Heart left ventricle (tissue), 16 donors: ENCODE measurements at regions not wholly inside any gene's neighbourhood (a gene's known extent, or its start where the extent isn't known, plus 50 kb on each side); places are given as distances from the start of the nearest gene placed in this dataset.
A peak's percentile ranks its signal among the peaks of the same experiment; 100 is the strongest.
"Not testable (repeated sequence)": the region's sequence is repeated elsewhere in the genome, so short reads cannot be mapped to it uniquely, and the experiment has no call there.

ENCODE experiments used
- ATAC-seq, 4 donors: fragments of 200-7000 bp; cut with Tn5 transposase; one replicate each; pipeline ENCODE4 v1.9.1; 2020 to 2022; ENCODE audit warnings: moderate library complexity in 4 of 4, mild to moderate bottlenecking in 3 of 4, moderate number of reproducible peaks in 1 of 4
- DNase-seq, 5 donors: peaks; one replicate each; pipeline ENCODE4 v3.0.0-alpha.2; 2020
- H3K27ac ChIP-seq, 12 donors: fragments of 200-600 bp; sonication (generic) in 4 of 12; one replicate each; pipeline versions ENCODE4 v1.5.0 to v1.8.0; 2016 to 2022; ENCODE audit warnings: mild to moderate bottlenecking in 2 of 12
- H3K27me3 ChIP-seq, 9 donors: fragments of 200-600 bp; sonication (generic) in 2 of 9; one replicate each; pipeline versions ENCODE4 v1.5.1 to v1.8.0; 2016 to 2022; ENCODE audit warnings: mild to moderate bottlenecking in 3 of 9
- H3K36me3 ChIP-seq, 9 donors: fragments of 200-600 bp; sonication (generic) in 2 of 9; one replicate each; pipeline versions ENCODE4 v1.5.0 to v1.8.0; 2018 to 2022; ENCODE audit warnings: mild to moderate bottlenecking in 2 of 9
- H3K4me1 ChIP-seq, 12 donors: fragments of 200-600 bp; sonication (generic) in 4 of 12; one replicate each; pipeline versions ENCODE4 v1.5.0 to v1.8.0; 2016 to 2022; ENCODE audit warnings: mild to moderate bottlenecking in 3 of 12
- H3K4me3 ChIP-seq, 12 donors: fragments of 200-600 bp; sonication (generic) in 4 of 12; one replicate each; pipeline versions ENCODE4 v1.5.0 to v1.8.0; 2017 to 2022; ENCODE audit warnings: mild to moderate bottlenecking in 9 of 12, moderate library complexity in 4 of 12
- H3K9me3 ChIP-seq, 12 donors: fragments of 200-600 bp; sonication (generic) in 4 of 12; one replicate each; pipeline versions ENCODE4 v1.5.0 to v1.8.0; 2016 to 2022; ENCODE audit warnings: mild to moderate bottlenecking in 1 of 12
- CTCF ChIP-seq, 12 donors: fragments of 200-600 bp; sonication (generic) in 4 of 12; IDR thresholded peaks; one replicate each; pipeline versions ENCODE4 v1.5.0 to v1.8.0; 2018 to 2022; ENCODE audit warnings: antibody characterized with exemption in 12 of 12, mild to moderate bottlenecking in 5 of 12
- POLR2A ChIP-seq, 2 donors: fragments of 450-650 bp; IDR thresholded peaks; one replicate each; pipeline ENCODE4 v1.6.1; 2017; ENCODE audit warnings: antibody characterized with exemption in 2 of 2, mild to moderate bottlenecking in 2 of 2, moderate library complexity in 2 of 2
- WGBS, 4 donors: extraction: QIAGEN DNeasy Blood & Tissue Kit in 2 of 4; methylation state at CpG; one replicate each; pipeline versions ENCODE4 v1.1.5 to v1.1.7; 2013 to 2018; 5-methylcytosine and 5-hydroxymethylcytosine counted together
- intact Hi-C, 10 donors: fragments of 100-400 bp; cut with DNase I; formaldehyde crosslinking; loops; one replicate each; pipeline versions ENCODE4 v1.11.1 to v1.14.2; 2022
- donor health status: ischemic (EF 13 %, LVEDD 7.1; RV severe dilation, severe dysfunction).
- donor health status: healthy with polysubstance abuse.
- donor health status: DM: no; HTN: yes; CAD: no.
- donor health status: DM: no; HTN: no; CAD: no.
- donor health status: ischemic (EF 25% LVEDD 6.9; RV normal size, moderate dysfunction).
- donor health status: ischemic (EF 25% LVEDD 5.7; RV mildly dilated, moderate dysfunction).
- donor health status: healthy.
- donor health status: DM: yes; HTN: yes; CAD: no.
- donor health status: ischemic (EF 35%, LVEDD 5.7; RV mildly dilated, moderate dysfunction).
- donor health status: nonischemic (EF 11% LVEDD 7.7; RV severe dilation, severe dysfunction).
- donor health status: DM: yes; HTN: yes; CAD: no.
- donor health status: PGD.
- donor health status: ischemic (EF 29% LVEDD 5.4; RV normal size, mild dysfunction).
- donor health status: nonischemic (EF 23%, LVEDD 6.1; RV moderate dilation, normal function).

- peak overlapping the region in 3 of 12 donors; percentile 2 to 27 (median 9) for H3K4me3 ChIP-seq
- intact Hi-C loops = no loop called here
- no peak overlapping the region for H3K27ac ChIP-seq
- peaks cover 0 to 11% (median 0%) of the 10 kb centered on the region in 12 donors for H3K4me1 ChIP-seq
- ATAC-seq (peak in 1 of 4 donors; percentile 20), DNase-seq (no peak)
- WGBS, 4 donors = 45 to 51% (median 50%) methylated on average over 20 to 22 of the region's 22 CpGs
- peaks cover 0 to 9% (median 0%) of the 10 kb centered on the region in 9 donors for H3K27me3 ChIP-seq
- TF ChIP-seq CTCF (IDR thresholded peaks at IDR 0.05) (no peak), POLR2A (IDR thresholded peaks at IDR 0.05) (no peak)
- no peaks in the 10 kb centered on the region for H3K36me3 ChIP-seq
- peaks cover 0 to 22% (median 9%) of the 10 kb centered on the region in 12 donors for H3K9me3 ChIP-seq
These were observed 77.2 kb upstream of the RFLNA start for GRCh38 chr12:124217508-124218242.

GRCh38 chr12:124218243-124218560 lies 76.7 kb upstream of the RFLNA start:
- Histone ChIP-seq H3K4me3 (no peak overlapping the region), H3K27me3 (peaks cover 0 to 9% (median 0%) of the 10 kb centered on the region in 9 donors), H3K9me3 (peaks cover 0 to 22% (median 9%) of the 10 kb centered on the region in 12 donors), H3K4me1 (peaks cover 0 to 11% (median 0%) of the 10 kb centered on the region in 12 donors), H3K27ac (no peak overlapping the region), H3K36me3 (no peaks in the 10 kb centered on the region)
- WGBS, 4 donors = 62 to 66% (median 65%) methylated on average over 1 of the region's 1 CpG
- intact Hi-C loops = no loop called here
- TF ChIP-seq POLR2A (IDR thresholded peaks at IDR 0.05) (no peak), CTCF (IDR thresholded peaks at IDR 0.05) (no peak)
- no peak for DNase-seq
- ATAC-seq = no peak

GRCh38 chr12:124218650-124219049 lies 76.2 kb upstream of the RFLNA start:
- ATAC-seq, H3K4me3 ChIP-seq, H3K27ac ChIP-seq, DNase-seq, H3K36me3 ChIP-seq, H3K27me3 ChIP-seq, intact Hi-C loops: not testable (repeated sequence)
- peaks cover 0 to 22% (median 9%) of the 10 kb centered on the region in 12 donors for H3K9me3 ChIP-seq
- H3K4me1 ChIP-seq = peaks cover 0 to 11% (median 0%) of the 10 kb centered on the region in 12 donors
- 90 to 98% (median 96%) methylated on average over 3 of the region's 3 CpGs for WGBS, 4 donors

GRCh38 chr12:124222368-124223245 lies 72.3 kb upstream of the RFLNA start:
- WGBS, 4 donors = 79 to 85% (median 82%) methylated on average over 14 of the region's 14 CpGs
- peaks cover 0 to 16% (median 0%) of the 10 kb centered on the region in 9 donors for H3K27me3 ChIP-seq
- no peak overlapping the region for H3K4me3 ChIP-seq

GRCh38 chr12:124223733-124224138 lies 71.2 kb upstream of the RFLNA start:
- H3K27ac ChIP-seq, H3K4me3 ChIP-seq, intact Hi-C loops, H3K4me1 ChIP-seq, DNase-seq, H3K36me3 ChIP-seq, ATAC-seq, H3K9me3 ChIP-seq: not testable (repeated sequence)
- peaks cover 0 to 16% (median 0%) of the 10 kb centered on the region in 9 donors for H3K27me3 ChIP-seq
- 87 to 92% (median 90%) methylated on average over 12 of the region's 12 CpGs for WGBS, 4 donors

More at GRCh38 chr12:124222368-124223245, 72.3 kb upstream of the RFLNA start:
- no peak for ATAC-seq
- no peak for DNase-seq
- intact Hi-C loops = no loop called here
- H3K9me3 ChIP-seq = peaks cover 0 to 6% (median 0%) of the 10 kb centered on the region in 12 donors
- TF ChIP-seq POLR2A (IDR thresholded peaks at IDR 0.05) (no peak), CTCF (IDR thresholded peaks at IDR 0.05) (no peak)
- H3K4me1 ChIP-seq = peaks cover 0 to 10% (median 0%) of the 10 kb centered on the region in 12 donors
- H3K27ac ChIP-seq = no peak overlapping the region
- no peaks in the 10 kb centered on the region for H3K36me3 ChIP-seq
